ENCODE measurements at regions not wholly inside any gene's neighbourhood (a gene's known extent, or its start where the extent isn't known, plus 50 kb on each side); places are given as distances from the start of the nearest gene placed in this dataset.
"Not testable (repeated sequence)": the region's sequence is repeated elsewhere in the genome, so short reads cannot be mapped to it uniquely, and the experiment has no call there.

GRCh38 chrX:148268673-148269072, 231.7 kb upstream of the AFF2 start:
- no peak for DNase-seq

DNA sequence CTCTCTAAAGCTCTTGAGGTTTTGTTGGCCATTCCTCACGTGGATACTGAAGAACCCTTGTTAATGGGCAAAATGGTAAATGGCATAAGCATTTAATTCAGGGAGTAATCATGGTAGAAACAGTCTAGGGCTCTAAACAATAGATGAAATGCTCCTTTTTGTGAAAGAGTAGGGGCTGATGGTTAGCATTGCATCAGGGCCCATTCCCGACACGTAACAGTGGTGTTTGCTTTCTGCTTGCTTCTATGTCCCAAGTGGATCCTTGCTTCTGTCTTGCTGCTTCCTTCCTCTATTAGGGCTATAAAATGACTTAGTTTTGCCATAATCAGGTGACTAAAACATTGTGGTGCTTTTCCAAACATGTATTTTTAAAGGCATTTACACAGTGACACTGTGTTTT, 230.9 kb upstream of the AFF2 start:
- no peak for DNase-seq

DNA sequence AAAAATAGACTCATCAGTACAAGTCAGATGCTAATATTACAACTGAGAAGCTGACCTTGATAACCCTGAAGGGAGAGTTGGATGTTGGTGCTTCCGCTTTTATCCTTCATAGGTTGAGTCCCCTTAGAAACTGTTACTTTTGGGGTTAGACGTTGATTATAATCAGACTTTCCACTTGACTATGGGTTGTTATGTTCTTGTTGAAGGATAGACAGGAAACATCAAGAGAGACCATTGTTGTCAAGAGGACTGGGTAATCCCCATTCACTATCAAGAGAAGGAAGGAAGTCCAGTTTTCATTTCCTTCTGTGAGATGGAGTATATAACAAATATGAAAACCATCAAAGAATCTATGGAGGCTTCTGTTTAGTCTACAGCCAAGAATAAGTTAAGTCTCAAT, 229.9 kb upstream of the AFF2 start:
- no peak for DNase-seq

DNA sequence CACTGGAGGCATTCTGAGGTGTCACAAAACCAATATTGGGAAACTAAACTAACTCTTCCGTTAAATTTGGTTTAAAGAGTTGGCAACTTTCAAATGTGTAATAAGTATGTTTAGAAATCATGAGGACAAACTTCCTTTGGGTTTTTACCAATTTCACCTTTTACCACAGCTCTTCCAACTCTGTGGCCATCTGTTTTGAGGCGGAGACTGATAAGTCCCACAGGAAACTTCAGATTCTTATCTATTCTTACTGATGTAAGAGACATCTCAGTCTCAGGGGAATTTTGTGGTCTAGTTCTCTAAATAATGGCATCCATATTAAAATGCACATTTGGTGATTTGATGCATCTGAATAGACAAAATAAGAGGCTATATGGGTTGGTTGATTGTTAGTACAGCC, 229.2 kb upstream of the AFF2 start:
- no peak for DNase-seq

GRCh38 chrX:148281920-148282319, 218.5 kb upstream of the AFF2 start:
- DNase-seq = no peak

- DNase-seq = no peak
Observed at GRCh38 chrX:148282504-148282903, 217.9 kb upstream of the AFF2 start.

DNA sequence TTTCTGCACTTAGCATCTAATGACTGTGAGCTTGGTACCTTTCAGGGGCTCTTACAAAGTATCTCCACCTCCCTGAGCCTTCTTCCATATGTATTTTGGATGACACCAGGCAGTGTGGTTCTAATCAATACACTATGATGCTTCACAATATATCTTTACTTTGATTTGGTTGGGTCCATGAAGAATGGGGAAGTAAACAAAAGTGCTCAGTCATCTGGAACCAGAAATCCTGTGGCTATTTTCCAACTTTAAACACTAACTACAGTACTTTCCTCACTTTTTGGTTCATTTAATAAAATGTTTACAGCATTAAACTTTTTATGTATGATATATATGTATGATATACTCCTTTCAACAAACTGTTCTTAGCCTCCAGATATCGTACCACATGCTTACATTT, 216.4 kb upstream of the AFF2 start:
- no peak for DNase-seq

GRCh38 chrX:148284821-148285220, 215.6 kb upstream of the AFF2 start:
- no peak for DNase-seq

- DNase-seq = no peak
Observed at GRCh38 chrX:148288451-148288850, 212.0 kb upstream of the AFF2 start.

DNA sequence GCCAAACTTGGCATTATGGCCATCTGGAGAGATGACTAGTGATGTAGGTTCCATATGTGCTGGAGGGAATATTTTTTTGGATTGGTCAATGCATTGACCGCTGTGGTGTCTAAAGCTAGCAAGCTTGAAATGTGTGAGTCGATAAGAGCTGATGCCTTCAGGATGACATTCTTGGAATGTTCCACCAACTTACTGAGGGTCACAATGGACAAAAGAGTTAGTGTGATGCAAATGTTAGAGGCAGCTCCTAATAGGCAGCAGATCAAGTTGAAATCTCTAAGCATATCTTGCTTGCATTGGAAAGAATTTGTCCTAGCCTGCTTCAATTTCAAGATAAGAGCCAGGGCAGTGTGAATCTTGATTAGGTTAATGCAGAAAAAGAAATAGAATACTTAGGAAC, 210.4 kb upstream of the AFF2 start:
- no peak for DNase-seq

DNA sequence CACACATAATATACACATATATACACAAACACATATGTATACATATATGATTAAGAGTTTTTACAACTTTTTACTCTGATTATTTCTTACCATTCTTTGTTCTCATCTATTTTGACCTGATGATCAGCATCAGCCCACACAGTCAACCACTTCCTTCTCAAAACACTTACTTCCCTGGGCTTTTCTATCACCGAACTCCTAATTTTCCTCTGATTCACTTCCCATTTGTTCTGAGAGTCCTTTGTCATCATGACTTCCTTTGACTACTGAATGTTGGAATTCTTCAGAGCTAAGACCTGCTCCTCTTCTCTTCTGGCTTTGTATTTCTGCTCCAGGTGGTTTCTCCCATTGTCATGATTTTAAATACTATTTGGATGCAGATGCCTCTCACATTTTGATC, 209.5 kb upstream of the AFF2 start:
- DNase-seq = no peak

- DNase-seq = no peak
Observed at GRCh38 chrX:148298737-148299136, 201.7 kb upstream of the AFF2 start.

DNA sequence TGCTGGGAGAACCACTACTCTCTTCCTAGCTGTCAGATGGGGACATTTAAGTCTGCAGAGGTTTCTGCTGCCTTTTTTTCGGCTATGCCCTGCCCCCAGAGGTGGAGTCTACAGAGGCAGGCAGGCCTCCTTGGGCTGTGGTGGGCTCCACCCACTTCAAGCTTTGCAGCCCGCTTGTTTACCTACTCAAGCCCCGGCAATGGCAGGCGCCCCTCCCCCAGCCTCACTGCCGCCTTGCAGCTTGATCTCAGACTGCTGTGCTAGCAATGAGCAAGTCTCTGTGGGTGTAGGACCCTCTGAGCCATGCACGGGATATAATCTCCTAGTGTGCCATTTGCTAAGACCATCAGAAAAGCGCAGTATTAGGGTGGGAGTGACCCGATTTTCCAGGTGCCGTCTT, 195.2 kb upstream of the AFF2 start:
- not testable (repeated sequence) for DNase-seq

DNA sequence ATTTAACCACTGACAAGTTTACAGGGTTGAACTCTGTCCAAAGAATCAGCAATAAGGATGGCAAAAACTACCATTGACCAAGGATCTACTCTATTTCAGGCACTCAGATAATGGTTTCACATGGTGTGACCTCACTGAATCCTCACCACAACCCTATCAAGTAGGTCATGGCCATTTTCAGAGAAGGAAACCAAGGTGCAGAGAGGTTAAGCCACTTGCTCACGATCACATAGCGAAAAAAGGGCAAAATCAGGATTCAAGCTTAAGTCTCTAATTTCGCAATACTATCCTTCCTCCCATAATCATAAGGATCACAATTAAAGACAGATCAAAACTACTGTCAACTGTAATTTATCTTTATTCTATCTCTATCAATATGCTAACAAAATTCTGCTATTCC, 191.0 kb upstream of the AFF2 start:
- DNase-seq = no peak

- DNase-seq = no peak
Observed at GRCh38 chrX:148310426-148311165, 189.8 kb upstream of the AFF2 start.

DNA sequence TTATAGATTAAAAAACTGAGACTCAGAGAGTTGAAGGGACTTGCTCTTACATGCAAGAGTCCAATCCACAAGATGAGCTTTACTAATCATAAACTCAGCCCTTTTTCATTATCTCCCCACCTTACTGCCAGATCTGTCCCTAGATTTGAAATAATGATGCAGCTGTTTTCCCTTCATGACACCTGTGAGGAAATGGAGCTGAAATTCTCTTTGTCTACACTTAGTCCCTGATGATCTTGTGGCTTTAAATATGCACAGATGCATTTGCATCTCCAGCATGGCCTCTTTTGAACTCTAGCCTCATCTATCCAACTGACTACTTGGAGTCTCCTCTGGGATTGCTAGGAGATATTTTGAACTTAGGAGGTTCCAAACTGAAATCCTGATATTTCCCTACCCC, 188.9 kb upstream of the AFF2 start:
- no peak for DNase-seq

DNA sequence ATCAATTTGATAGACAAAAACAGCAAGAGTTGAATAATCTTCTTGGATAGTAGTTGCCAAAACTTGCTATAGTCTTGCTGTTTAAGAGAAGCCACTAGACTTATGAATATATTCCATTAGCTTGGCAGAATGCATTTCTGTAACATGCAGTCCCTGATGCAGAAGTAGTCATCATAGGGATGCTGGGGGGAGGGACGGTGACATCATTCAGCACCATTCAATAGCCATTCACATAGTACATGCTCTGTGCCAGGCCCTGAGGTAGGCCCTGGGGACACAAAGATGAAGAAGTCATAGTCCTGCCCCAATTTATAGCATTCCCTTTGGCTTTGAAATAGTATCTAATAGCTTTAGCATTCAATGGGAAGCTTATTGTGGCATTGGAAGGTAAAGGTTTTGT, 185.5 kb upstream of the AFF2 start:
- DNase-seq = no peak

- no peak for DNase-seq
Observed at GRCh38 chrX:148316446-148316845, 184.0 kb upstream of the AFF2 start.

DNA sequence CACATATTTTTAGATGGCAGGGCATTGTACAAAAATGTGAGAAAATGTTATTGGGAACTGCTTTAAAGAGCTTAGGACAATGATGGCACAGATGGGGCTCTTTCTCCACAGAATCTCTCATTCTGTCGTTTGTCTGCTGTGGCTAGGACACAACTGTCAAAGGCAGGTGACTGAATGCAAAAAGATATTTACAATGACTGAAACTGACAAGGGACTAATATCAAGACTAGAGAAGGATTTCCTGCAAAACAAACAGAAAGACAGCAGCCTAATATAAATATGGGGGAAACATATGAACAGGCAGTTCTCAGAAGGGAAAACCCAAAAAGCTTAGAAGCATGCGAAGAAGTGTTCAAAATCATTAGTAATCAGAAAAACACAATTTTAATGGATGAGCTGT, 177.5 kb upstream of the AFF2 start:
- DNase-seq = no peak

GRCh38 chrX:148333989-148334388, 166.4 kb upstream of the AFF2 start:
- no peak for DNase-seq

DNA sequence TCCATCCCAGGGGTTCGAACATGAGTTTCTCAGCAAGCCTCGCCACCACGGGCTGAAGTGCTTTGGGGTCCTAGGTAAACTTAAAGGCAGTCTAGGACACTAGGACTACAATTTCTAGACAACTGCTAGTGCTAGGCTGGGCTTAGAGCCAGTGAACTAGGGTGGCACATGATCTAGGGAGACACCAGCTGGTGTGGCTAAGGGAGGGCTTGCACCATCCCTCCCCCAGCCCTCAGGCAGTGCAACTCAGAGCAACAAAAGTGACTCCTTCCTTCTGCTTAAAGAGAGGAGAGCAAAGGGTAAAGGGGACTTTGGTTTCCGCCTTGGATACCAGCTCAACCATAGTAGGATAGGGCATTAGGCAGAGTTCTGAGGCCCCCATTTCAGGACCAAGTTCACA, 162.5 kb upstream of the AFF2 start:
- DNase-seq = no peak

GRCh38 chrX:148354916-148355315, 145.5 kb upstream of the AFF2 start:
- DNase-seq = no peak

- no peak for DNase-seq
Observed at GRCh38 chrX:148361641-148362040, 138.8 kb upstream of the AFF2 start.

- DNase-seq = no peak
Observed at GRCh38 chrX:148363471-148364235, 136.8 kb upstream of the AFF2 start.

DNA sequence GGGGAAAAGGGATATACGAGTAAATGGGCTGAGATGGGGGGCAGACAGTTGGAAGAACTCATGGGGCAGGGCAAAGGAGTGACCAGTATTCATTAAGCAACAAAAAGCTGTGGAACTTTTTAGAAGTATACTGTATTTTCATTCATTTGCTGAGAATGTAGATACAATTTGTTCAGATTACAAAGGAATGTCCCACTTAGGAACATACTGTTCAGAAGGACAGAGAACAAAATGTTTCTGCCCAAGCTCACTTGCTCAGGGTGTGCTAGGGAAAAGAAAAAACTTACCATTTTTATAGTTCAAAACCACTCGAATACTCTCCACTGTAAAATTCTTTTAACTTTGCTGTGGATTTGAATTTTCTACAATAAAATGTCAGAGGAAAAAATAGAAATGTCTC, 135.2 kb upstream of the AFF2 start:
- DNase-seq = no peak

All from NCI-H524 (cell line).